LHCN-M2 (cell line): ENCODE measurements at regions not wholly inside any gene's neighbourhood (a gene's known extent, or its start where the extent isn't known, plus 50 kb on each side); places are given as distances from the start of the nearest gene placed in this dataset.
"Not testable (repeated sequence)": the region's sequence is repeated elsewhere in the genome, so short reads cannot be mapped to it uniquely, and the experiment has no call there.

Experiments used
- DNase-seq: peaks from one replicate; pipeline ENCODE4 v3.0.0-alpha.2; 2012; ENCODE audit warnings: low read depth

- peak; percentile 38 for DNase-seq
These were observed 142.4 kb downstream of the ZFP64 start for GRCh38 chr20:52049001-52049731.

- peak; percentile 28 for DNase-seq
These were observed 143.5 kb downstream of the ZFP64 start for GRCh38 chr20:52047811-52048764.

DNA sequence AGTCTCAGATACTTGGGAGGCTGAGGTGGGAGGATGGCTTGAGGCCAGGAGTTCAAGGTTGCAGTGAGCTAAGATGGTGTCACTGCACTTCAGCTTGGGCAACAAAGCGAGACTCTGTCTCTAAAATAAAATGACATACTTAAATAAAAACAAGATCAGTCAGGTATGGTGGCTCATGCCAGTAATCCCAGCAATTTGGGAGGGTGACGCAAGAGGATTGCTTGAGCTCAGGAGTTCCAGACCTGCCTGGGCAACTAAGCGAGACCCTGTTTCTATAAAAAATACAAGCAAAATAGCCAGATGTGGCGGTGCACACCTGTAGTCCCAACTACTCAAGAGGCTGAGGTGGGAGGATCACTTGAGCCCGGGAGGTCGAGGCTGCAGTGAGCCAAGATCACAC is 149.6 kb downstream of the ZFP64 start:
- no peak for DNase-seq

DNA sequence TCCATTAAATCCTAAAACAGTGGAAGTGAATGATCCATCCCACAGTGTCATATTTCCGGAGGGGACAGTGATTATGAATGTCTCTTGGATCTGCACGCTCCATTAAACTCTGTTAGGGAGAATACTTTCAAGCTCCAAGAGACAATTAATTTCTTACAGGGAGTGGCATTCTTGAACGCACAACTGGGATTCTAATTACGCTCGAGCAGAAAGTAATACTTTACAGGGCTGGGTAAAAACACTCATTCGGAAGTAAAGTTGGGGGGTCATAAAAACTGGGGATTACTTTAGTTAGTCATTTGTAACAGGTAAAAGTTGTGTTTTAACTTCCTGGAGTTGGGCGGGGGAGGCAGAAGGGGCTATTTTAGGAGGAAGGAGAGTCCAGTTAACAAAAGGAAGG is 151.8 kb downstream of the ZFP64 start:
- no peak for DNase-seq

- DNase-seq, result not testable (repeated sequence)
These were observed 152.9 kb downstream of the ZFP64 start for GRCh38 chr20:52038632-52039031.

- no peak for DNase-seq
These were observed 154.2 kb downstream of the ZFP64 start for GRCh38 chr20:52037370-52037769.

GRCh38 chr20:52035977-52036376 is 155.6 kb downstream of the ZFP64 start:
- DNase-seq, result no peak

- DNase-seq, result no peak
These were observed 156.1 kb downstream of the ZFP64 start for GRCh38 chr20:52035498-52035897.

- no peak for DNase-seq
These were observed 157.0 kb downstream of the ZFP64 start for GRCh38 chr20:52034581-52034980.

DNA sequence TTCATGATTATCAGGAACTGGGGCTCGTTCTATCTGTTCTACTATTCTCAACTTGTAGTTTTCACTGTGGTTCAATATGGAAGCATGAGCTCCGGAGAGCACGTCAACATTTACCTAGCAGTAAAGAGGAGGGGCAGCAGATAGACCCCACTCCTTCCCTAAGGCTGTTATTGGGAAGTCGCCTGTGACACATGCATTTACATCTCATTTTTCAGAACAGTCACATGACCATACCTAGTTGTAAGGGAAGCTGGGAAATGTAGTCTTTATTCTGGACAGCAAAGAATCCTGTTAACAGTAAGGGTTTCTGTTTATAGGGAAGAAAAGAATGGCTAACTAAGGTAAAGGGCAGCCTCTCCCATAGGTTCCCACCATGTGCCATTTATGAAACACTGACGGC is 158.3 kb downstream of the ZFP64 start:
- no peak for DNase-seq

- DNase-seq, result not testable (repeated sequence)
These were observed 159.3 kb downstream of the ZFP64 start for GRCh38 chr20:52032304-52032683.

GRCh38 chr20:52031563-52032303 is 159.8 kb downstream of the ZFP64 start:
- DNase-seq, result peak; percentile 51

GRCh38 chr20:52031206-52031562 is 160.4 kb downstream of the ZFP64 start:
- DNase-seq, result no peak

GRCh38 chr20:52029129-52029528 is 162.4 kb downstream of the ZFP64 start:
- not testable (repeated sequence) for DNase-seq

GRCh38 chr20:52025938-52026337 is 165.6 kb downstream of the ZFP64 start:
- DNase-seq, result no peak

- no peak for DNase-seq
These were observed 172.3 kb downstream of the ZFP64 start for GRCh38 chr20:52019313-52019712.

DNA sequence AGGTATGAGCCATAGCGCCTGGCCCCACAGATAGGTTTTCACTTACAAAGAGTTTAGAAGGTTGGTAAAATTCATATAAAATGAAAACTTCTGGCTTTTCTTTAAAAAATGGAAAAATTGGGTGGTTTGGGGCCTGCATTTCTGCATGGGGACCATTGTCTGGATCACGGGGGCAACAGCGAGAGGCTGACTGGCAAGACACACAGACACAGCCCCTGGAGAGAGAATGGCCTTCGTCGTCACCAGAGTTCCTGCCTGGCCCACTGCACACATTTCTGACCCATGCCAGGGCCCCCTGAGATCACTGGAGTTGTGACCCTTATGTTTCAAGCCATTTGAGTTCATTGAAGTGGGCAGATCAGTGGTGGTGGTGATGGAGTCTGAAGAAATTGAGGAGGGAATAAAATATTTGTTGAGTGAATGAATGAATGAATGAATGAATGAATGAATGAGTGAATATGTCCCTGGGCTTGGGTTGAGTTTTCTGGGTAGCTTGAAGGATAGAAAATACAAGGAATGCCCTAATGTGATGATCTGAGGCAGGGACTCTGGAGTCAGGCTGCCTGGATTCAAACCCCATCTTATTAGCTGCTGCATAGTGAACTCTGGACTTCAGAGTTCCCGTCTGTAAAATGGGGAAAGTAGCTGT is 173.8 kb downstream of the ZFP64 start:
- no peak for DNase-seq

DNA sequence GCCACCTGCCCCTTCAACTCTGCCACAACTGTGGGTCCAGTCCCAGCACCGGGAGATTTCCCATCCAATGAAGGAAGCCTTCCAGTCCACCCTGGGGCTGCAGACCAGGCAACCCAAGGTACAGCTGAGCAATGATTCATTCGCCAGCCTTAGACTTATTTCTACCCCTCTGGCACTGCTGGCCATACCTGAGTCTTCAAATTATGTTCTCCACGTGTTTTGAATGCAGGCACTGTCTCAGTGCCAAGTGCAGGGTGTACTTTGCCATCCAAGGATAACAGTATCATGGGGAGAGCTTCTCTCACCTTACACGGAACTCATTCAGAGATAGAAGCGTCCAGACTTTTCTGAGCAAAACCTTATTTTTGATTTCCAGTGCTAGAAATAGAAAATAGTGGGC is 175.6 kb downstream of the ZFP64 start:
- DNase-seq, result no peak

- no peak for DNase-seq
These were observed 176.4 kb downstream of the ZFP64 start for GRCh38 chr20:52015155-52015554.

DNA sequence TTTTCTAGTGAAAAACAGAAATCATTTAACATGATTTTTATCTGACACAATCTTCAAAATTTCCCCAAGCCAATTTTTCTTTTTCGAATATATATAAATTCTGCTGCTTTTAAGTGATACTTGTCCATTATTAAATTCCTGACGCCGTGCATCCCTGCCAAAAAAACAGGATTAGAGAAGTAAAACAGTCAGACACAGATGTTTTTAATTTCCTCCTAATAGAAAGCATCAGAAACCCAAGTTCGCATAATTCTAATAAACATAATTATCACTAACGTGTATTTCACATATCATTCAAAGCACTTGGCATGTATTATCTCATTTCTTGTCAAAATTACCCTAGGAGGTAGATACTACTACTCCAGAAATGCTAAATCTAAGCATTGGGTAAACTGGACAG is 179.5 kb downstream of the ZFP64 start:
- DNase-seq, result no peak

DNA sequence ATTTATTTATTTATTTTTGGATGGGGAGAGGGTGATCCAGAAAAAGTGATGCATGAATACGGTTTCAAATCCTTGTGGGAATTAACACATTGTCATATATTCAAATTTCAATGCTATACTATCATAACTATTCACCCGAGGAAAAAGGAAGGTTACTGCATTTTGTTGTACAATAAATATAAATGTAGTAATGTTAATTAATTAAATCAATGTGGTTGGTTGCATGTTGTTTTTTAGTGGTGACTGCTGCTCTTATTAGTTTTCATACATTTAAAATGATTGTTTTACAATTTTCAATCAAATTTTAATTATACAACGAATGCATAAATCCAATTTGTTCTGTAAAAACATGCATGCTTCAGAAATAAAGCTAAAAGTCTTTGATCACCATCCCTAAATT is 180.5 kb downstream of the ZFP64 start:
- no peak for DNase-seq

DNA sequence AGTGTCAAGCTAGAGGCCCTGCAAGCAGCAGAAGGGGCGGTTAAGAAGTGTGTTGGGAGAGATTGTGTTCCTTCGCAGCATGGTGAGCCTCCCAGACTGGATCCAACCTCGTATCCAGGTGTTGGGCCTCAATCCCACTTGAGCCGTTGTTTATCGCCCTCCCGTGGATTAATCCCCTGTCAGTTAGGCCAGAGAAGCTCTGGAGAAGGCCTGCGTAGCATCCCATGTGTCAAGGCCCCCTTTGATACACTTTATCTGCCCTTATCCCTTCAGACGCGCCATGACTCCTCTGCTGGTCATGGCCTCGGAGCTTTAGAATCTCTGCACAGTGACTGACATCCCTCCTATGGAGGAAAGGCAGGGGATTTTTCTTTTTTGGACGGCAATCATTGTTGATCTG is 181.0 kb downstream of the ZFP64 start:
- no peak for DNase-seq
